IPS-18c (cell line): ENCODE measurements at regions not wholly inside any gene's neighbourhood (a gene's known extent, or its start where the extent isn't known, plus 50 kb on each side); places are given as distances from the start of the nearest gene placed in this dataset.
A peak's percentile ranks its signal among the peaks of the same experiment; 100 is the strongest.

Experiments
- H3K4me3 ChIP-seq: 2 replicates; pipeline ENCODE4 v1.7.0; 2013; ENCODE audit warnings: low read depth, mild to moderate bottlenecking, low read length, moderate library complexity; ENCODE audit not compliant: insufficient read depth
- H3K9me3 ChIP-seq: one replicate; pipeline ENCODE4 v1.6.1; 2013; ENCODE audit warnings: mild to moderate bottlenecking, low read length, moderate library complexity; ENCODE audit not compliant: control insufficient read depth, insufficient read depth

DNA sequence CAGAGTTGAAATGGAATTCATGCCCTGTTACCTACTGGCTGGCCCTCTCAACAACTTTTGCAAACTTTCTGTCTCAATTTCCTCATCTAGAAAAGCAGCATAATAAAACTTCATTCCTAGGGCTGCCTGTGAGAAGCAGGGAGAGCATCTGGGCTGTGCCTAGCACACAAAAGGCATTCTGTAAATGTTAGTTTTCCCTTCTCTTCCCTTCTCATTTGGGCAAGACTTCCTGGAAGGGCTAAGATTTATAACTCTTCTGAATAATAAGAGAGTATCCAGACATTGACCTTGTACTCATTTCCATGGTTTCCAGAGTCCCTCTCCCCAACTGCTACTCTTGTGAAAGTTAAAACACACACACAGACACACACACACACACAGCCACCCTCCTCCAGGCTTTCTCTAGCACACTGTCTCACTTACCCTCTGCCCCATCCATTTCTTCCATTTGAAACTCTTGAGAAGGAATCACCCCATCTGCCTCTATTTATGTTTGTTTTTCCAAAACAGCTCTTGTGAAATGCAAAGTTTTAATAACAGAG lies 302.1 kb downstream of the SMAD2 start:
- Histone ChIP-seq H3K9me3 (no peaks in the 10 kb centered on the region), H3K4me3 (no peak overlapping the region)

DNA sequence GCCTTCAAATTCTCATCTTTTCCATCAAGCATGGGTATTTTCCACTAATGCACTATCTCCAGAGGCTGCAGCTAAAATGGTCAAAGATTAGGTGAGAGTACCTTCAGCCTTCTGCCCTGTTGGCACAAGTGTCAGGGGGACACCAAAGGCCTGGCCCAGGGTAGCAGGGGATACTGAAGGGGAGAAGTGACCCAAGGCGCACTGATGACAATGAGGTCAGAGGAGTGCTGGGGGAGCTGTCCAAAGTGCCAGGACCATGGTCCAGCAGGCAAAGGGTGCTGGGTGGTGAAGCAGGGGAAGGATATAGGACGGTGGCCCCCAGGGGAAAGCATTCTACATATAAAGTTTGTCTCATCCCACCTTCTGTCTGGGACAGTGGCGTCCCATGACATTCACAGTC lies 303.4 kb downstream of the SMAD2 start:
- Histone ChIP-seq H3K9me3 (no peaks in the 10 kb centered on the region), H3K4me3 (no peak overlapping the region)

DNA sequence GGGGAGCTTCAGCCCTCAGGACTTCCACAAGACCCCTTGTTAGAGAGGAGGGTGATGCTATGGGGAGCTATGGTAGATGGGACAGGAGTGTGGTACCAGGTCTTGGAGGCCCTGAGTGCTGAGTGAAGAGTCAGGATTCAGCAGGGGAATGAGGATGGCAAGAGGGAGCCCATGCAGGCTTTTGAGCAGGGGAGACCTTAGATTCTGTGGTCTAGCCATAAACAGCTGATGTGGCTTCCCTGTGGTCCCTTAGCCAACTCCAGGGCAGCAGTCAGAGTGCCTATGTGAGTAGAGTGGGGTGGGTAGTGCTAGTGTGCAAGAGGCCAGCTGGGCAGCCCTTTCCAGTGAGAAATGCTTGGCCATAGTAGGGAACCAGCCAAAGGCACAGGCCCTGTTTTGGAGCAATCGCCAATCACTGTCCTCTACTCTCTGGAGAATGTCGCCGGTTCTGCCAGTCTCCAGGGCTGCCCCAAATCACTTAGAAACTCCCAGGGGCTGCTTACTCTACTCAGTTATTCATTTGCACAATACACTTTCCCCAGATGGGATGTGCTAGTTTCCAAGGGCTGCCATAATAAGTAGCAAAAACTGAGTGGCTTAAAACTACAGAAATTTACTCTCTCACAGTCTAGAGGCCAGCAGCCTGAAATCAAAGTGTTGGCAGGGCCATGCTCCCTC lies 310.5 kb downstream of the SMAD2 start:
- Histone ChIP-seq H3K9me3 (no peaks in the 10 kb centered on the region), H3K4me3 (no peak overlapping the region)

DNA sequence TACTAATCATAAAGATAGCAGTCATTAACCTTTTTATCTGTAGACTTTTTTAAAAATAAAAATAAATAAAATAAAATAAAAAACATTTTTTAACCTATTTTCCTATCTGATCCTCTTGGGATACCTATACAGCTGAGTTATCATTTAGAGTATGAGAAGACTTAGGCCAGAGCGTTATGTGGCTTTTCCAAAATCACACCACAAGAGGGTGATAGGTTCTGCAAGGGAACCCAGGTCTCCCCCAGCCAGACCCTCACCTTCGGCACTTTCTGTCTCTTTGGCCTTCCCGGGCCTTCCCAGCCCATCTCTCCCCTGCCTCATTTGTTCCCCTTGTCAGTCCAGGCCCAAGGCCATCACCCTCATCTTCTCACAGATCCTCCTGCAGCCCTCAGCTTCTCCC lies 311.7 kb downstream of the SMAD2 start:
- Histone ChIP-seq H3K9me3 (no peaks in the 10 kb centered on the region), H3K4me3 (no peak overlapping the region)

DNA sequence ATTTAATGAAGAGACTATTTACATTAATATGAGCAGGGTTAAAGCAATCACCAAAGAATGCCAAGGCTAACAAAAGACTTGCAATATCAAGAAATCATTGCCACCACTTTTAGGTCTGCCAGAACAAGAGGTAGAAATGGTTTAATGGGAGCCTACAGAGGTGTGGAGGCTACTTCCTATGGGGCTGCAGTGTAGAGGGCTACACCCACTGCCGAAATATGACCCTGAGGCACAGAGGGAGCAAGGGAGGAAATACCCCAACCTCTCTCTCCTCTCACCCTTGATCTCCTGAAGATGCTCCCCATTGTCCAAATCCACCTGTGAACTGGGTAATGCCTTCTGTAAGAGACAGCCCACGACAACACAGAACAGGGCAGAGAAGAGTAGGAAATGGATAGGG lies 315.4 kb downstream of the SMAD2 start:
- Histone ChIP-seq H3K4me3 (no peak overlapping the region), H3K9me3 (no peaks in the 10 kb centered on the region)

DNA sequence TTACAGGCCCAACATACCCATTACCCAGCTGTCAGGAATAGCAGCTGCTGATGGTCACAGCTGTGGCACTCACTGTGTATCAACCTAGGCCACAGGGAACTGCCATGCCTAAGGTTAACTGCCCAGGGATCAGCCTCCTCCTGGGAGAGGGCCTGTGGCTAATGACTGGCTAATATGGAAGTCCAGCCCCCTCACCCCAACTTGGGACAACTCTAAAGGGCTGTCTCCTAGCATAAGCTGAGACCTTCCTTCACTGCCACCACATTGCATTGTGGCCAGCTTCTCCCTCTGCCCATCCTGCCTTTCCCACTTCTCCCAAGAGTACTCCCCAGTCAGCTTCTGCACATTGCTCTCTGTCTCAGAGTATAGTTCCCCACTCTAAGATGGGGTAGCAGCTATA lies 316.5 kb downstream of the SMAD2 start:
- Histone ChIP-seq H3K9me3 (no peaks in the 10 kb centered on the region), H3K4me3 (no peak overlapping the region)

DNA sequence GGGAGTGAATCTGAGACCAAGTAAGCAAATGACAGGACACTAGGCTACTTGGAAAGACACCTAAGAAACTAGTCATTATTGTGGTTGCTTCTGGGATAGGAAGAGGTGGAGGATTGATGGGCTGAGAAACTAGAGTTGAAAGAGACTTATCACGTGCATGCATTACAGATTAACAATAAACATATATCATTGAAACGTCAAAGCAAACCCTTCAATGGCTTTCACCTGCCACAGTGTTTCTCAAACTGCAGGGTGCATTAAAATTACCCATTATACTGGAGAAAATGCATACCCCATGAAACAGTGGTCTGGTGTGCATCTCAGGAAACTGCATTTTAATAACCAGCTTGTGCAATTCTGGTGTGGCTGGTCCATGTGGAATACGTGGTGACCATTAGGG lies 318.8 kb downstream of the SMAD2 start:
- Histone ChIP-seq H3K4me3 (no peak overlapping the region), H3K9me3 (no peaks in the 10 kb centered on the region)

DNA sequence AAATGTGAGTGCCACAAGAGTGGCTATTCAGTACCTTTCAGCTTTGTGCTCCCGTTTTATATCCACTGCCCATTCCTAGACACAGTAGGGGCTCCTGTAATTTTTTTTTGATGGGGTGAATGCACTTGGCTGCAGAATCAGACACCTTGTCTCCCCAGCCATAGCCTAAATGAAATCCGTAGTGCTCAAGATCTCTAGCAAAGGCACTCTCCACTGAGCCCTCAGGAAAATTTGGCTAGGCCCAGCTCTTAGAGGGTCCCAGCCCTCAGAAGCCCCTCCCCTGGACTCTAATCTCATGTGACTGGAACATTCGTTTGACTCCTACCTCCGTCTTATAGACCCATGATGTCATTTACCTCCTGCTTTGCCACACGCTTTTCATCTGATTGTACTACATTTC lies 323.9 kb downstream of the SMAD2 start:
- Histone ChIP-seq H3K4me3 (no peak overlapping the region), H3K9me3 (no peaks in the 10 kb centered on the region)

DNA sequence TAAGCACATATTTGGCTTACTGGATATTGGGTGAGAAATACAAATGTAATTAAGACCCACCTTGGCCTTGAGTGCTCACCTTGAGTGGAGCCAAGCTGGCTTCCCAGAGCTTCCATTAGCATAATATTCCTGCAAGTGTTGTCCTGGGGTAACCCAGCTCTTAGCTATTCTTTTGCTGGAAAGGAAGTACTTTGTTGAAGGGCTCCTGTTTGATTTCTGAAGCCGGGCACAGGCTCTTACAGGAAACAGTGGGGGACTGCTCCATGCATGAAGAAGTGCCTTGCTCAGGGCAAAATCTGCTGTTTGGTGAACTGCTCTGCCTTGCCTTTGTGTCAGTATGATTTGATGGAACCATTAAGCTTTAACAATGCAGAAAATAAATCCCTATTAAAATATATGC lies 325.4 kb downstream of the SMAD2 start:
- H3K9me3 ChIP-seq, result no peaks in the 10 kb centered on the region
- no peak overlapping the region for H3K4me3 ChIP-seq

DNA sequence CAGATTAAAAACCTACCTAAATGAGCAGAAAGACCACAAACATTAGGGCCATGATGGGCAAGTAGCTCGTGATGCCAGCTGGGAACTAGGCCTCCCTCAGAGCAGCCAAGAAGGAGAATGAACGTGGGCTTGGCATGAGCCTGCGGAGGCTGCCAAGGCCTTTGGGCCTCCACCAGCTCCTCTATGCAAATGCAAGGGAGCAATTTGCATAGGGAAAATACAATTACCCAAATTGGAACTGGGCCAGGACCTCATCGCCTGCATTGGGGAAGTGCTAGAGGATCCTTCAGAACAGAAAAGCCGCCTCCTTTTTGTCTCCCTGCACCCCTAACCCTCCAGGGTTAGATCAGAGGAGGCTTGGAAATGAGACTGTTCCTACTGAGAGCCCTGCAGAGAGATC lies 326.4 kb downstream of the SMAD2 start:
- no peak overlapping the region for H3K4me3 ChIP-seq

DNA sequence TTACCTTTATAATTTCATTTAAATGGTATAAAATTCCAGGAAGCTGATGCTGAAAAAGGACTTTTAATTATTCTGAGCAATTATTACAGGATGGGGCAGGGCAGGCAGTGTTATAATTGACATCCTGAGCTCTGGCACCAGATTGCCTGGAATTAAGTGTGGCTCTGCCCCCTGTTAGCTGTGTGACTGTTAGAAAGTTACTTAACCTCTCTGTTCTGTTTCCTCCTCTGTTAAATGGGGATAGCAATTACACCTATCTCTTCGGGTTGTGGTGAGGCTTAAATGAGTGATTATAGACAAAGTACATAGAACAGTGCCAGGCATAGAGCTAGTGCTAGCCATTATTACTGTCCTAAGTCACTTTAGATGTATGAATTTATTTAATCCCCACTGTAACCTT lies 327.3 kb downstream of the SMAD2 start:
- H3K4me3 ChIP-seq, result no peak overlapping the region
- H3K9me3 ChIP-seq, result no peaks in the 10 kb centered on the region

More for the DNA sequence above, 326.4 kb downstream of the SMAD2 start:
- no peaks in the 10 kb centered on the region for H3K9me3 ChIP-seq

DNA sequence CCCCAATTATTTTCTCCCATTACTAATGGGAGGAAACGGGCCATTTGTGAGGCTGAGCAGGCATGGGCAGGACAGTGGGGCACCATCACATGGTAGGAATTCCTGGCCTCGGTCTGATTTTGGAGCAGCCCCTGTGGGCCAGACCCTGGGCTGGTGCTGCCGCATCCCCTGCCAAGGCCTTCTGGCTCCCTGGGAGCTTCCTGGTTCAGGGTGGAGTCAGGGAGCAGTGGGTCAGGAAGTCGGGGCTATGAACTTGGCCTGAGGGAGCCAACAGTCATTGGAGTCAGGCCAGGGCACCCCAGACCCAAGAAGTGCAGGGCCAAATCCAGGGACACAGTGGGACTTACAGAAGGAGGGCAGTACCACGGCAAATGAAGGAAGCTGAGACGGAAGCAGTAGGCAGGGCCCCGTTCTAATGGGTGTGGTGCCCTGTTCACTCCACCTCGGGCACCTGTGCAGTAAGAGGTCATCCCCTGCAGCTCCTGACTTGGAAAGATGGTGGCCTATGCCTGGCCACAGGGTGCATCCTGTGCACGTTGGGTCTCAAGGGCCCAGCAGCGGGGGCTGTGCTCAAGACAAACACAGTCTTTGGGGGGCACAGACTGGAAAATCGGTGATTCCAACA lies 328.1 kb downstream of the SMAD2 start:
- Histone ChIP-seq H3K4me3 (no peak overlapping the region), H3K9me3 (no peaks in the 10 kb centered on the region)

DNA sequence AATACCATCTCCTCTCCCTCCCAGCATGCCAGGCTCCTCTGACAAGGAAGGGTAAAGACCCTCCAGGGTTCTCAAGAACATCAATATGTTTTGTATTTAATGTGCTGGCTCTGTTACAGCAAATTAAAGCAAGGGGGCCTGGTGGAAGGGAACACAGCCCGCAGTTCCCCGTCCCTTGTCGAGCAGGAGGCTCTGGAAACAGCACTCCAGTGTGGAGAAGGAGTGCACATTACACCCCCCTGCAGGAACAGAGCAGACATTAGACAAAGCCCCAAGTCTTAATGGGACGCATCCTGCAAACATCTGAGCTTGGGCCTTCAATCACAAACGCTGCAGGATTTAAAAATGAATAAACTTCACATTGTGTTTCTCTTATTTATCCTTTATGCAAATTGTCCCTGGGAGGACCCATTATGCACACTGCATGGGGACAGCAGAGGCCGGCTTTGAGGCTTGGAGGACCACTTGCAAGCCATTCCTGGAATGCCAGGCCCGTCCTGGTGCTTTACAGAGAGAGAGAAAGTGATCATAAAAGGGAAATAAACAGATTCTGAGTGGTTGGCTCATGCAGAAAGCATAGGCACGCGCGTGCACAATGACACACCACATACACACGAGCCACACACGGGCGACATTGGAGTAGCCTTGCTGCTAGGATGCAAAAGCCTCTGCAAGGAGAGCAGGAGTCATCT lies 328.7 kb downstream of the SMAD2 start:
- Histone ChIP-seq H3K4me3 (no peak overlapping the region), H3K9me3 (no peaks in the 10 kb centered on the region)

DNA sequence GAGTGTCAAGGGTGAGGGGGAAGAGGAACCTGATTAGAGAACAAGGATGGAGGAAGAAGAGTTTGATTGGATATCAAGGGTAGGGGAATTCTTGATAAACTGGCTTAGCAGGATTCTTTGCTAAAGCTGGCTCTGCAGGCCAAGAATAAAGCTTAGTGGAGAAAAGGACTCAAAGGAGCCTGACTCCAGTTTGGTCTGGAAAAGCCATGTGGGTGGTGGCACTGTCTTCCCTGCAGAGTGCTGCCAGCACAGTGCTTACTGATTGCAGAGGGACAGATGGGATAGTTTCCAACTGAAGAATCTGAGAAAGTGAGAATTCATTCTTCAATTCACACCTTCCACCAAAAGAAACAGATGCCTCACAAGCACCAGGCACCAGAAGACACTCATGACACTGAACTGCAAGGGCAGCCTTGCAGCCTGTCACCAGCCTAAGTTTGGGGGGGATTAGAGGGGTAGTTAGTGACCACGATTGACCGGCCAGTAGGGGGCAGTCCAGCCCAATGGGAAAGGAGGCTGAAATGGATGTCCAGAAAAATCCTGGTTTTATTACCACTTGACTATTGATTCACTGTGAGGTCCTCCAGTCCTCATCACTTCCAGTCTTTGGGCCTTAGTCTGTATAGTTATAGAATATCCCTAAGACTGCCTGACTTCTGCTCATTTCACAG lies 334.5 kb downstream of the SMAD2 start:
- peak overlapping the region; percentile 16; the same call in 1 of the 2 replicates for H3K4me3 ChIP-seq
- no peaks in the 10 kb centered on the region for H3K9me3 ChIP-seq

DNA sequence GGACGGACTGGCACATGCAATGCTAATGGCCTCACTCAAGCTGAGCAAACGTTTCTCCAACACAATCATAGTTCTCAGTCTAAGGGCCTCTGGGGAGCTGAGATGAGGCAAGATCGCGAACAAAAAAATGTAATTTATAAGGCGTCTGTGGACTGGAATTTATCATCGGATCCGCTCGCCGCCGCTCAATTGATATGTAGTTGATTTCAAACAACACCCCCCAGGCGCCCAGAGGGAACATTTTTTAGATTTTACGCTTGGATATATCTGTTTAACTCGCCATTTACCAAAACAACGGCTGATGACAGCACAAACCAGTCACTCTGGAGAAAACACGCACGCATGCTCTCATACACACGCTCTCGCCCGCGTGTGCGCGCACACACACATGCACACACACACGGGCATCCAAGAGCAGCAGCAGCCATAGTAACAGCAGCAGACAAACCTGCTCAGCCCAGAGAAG lies 335.8 kb downstream of the SMAD2 start:
- Histone ChIP-seq H3K9me3 (no peaks in the 10 kb centered on the region), H3K4me3 (no peak overlapping the region)

DNA sequence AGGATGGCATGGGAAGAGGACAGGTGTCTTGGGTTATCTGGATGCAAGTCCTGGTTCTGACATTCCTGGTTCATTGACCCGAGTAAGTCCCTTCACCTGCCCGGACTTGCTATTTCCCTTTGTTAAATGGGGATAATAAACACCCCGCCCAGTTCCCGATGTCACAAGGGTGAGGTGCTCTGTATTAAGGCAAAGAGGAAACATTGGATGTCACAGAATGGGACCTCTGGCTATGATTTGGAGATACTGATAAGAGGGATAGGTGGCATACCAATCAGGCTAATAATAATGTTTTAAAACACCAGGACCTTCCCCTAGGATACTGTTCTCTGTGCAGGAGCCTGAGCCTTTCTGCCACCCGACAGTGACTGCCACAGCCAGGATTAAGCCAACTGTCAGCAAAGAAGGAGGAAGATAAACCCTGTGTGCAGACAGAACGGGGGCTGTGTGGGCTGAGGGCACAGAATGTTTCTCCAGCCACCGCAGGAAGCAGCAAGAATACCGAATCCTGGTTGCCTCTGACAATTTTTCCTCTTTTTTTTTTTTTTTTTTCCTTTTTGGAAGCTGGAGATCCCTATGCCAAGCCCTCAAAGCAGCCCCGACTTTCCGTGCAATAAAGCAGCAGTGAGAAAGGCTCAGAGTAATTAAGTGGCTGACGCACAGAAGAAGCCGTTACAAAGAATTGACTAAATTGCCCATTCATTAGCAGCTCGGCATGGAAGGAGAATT lies 336.6 kb downstream of the SMAD2 start:
- no peak overlapping the region for H3K4me3 ChIP-seq

DNA sequence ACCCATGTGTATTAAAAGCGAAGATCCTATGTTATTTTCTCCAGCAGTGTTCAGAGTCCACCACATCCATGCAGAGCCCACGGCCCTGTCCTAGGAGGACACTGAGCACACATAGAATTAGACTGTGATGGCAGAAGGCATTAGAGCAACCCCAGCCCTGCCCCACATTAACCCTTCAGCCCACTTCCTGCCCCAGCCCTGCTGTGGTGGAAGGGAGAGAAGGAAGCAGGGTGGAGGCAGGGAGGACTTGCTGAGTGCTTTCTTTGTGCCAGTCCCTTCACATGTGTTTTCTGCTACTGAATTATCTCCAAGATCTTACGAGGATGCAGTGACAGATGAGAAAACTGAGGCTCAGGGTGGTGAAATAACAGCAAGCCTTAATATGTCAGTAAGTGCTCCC lies 339.0 kb downstream of the SMAD2 start:
- Histone ChIP-seq H3K4me3 (no peak overlapping the region), H3K9me3 (no peaks in the 10 kb centered on the region)

More for the DNA sequence above, 336.6 kb downstream of the SMAD2 start:
- no peaks in the 10 kb centered on the region for H3K9me3 ChIP-seq
